ENCODE measurements at regions not wholly inside any gene's neighbourhood (a gene's known extent, or its start where the extent isn't known, plus 50 kb on each side); places are given as distances from the start of the nearest gene placed in this dataset.
"Not testable (repeated sequence)": the region's sequence is repeated elsewhere in the genome, so short reads cannot be mapped to it uniquely, and the experiment has no call there.

DNA sequence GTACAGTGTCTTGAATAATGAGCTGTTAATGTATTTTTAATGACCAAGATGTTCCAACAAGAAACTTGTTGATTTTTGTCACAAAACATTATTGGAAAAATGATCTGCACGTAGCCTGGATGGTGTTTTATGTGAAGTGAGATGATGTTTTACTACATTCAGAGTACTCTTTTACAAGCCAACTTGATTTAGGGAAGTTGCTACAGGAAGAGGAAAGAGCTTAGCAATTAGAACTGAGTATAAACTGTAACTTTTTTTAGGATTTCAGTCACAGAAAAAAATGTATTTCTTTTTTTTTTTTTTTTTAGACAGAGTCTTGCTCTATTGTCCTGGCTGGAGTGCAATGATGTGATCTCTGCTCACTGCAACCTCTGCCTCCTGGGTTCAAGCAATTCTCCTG, 113.6 kb upstream of the ADRA1B start:
- no peak for DNase-seq (ENCODE audit: low spot score)
- H3K27ac ChIP-seq: no peak overlapping the region
- 19% methylated on average over 1 of the region's 1 CpG for WGBS
- intact Hi-C loops (cut with DNase I): no loop called here
- no peaks in the 10 kb centered on the region for H3K9me3 ChIP-seq
- no peaks in the 10 kb centered on the region for H3K4me1 ChIP-seq (replicated peaks)
- H3K27me3 ChIP-seq (replicated peaks; ENCODE audit: insufficient read depth): no peaks in the 10 kb centered on the region
- TF ChIP-seq, protein P1, sequence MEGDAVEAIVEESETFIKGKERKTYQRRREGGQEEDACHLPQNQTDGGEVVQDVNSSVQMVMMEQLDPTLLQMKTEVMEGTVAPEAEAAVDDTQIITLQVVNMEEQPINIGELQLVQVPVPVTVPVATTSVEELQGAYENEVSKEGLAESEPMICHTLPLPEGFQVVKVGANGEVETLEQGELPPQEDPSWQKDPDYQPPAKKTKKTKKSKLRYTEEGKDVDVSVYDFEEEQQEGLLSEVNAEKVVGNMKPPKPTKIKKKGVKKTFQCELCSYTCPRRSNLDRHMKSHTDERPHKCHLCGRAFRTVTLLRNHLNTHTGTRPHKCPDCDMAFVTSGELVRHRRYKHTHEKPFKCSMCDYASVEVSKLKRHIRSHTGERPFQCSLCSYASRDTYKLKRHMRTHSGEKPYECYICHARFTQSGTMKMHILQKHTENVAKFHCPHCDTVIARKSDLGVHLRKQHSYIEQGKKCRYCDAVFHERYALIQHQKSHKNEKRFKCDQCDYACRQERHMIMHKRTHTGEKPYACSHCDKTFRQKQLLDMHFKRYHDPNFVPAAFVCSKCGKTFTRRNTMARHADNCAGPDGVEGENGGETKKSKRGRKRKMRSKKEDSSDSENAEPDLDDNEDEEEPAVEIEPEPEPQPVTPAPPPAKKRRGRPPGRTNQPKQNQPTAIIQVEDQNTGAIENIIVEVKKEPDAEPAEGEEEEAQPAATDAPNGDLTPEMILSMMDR (IDR thresholded peaks at IDR 0.05): no peak
- TF ChIP-seq POLR2AphosphoS5 (IDR thresholded peaks at IDR 0.05) (no peak), POLR2A (IDR thresholded peaks at IDR 0.05) (no peak)
- no peaks in the 10 kb centered on the region for H3K36me3 ChIP-seq
- H3K4me3 ChIP-seq: no peak overlapping the region

DNA sequence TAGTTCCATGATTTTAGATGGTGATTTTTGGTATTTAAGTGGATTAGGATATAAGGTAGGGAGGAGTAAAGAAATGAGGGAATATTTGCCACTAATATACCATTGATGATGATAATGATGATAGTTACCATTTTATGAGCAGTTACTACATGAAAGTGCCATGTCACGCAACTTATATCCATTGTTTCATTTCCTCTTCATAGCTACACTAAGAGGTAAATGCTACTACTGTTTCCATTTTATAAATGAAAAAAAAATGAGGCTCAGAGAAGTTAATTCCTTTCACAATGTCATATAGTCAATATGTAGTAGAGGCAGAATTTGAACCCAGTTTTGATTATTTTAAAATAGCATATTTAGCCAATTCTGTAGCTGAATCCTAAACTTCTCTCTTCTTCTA, 112.2 kb upstream of the ADRA1B start:
- no peaks in the 10 kb centered on the region for H3K9me3 ChIP-seq
- intact Hi-C loops (cut with DNase I): no loop called here
- WGBS: 95% methylated on average over 1 of the region's 1 CpG
- H3K4me1 ChIP-seq (replicated peaks): no peaks in the 10 kb centered on the region
- no peaks in the 10 kb centered on the region for H3K36me3 ChIP-seq
- H3K4me3 ChIP-seq: no peak overlapping the region
- DNase-seq (ENCODE audit: low spot score): no peak
- H3K27ac ChIP-seq: no peak overlapping the region
- TF ChIP-seq, protein P1 (IDR thresholded peaks at IDR 0.05): no peak
- TF ChIP-seq POLR2A (IDR thresholded peaks at IDR 0.05) (no peak), POLR2AphosphoS5 (IDR thresholded peaks at IDR 0.05) (no peak)
- no peaks in the 10 kb centered on the region for H3K27me3 ChIP-seq (replicated peaks; ENCODE audit: insufficient read depth)

DNA sequence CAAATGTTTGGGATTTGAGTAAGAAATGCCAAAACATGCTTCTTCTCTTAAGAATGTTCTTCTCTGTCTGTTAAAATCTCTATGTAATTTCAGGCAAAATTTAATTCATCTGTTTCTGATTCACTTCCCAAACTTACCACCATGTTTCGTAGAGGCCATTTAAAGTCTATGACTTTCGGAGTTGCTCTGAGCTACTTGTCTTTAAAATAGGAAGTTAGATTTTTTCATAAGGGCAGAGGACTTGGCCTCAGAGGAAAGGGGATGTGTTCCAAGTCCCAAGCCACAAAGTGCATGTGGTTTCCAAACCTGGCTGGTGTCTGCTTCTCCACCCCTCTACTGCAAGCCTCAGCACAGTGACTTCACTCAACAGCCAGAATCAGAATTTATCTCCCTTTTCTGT, 111.3 kb upstream of the ADRA1B start:
- Histone ChIP-seq H3K36me3 (no peaks in the 10 kb centered on the region), H3K9me3 (no peaks in the 10 kb centered on the region), H3K27ac (no peak overlapping the region), H3K4me3 (no peak overlapping the region), H3K4me1 (replicated peaks) (no peaks in the 10 kb centered on the region), H3K27me3 (replicated peaks; ENCODE audit: insufficient read depth) (no peaks in the 10 kb centered on the region)
- WGBS: 78% methylated on average over 2 of the region's 2 CpGs
- intact Hi-C loops (cut with DNase I): no loop called here
- DNase-seq (ENCODE audit: low spot score): no peak
- TF ChIP-seq, protein P1 (IDR thresholded peaks at IDR 0.05): no peak
- TF ChIP-seq POLR2AphosphoS5 (IDR thresholded peaks at IDR 0.05) (no peak), POLR2A (IDR thresholded peaks at IDR 0.05) (no peak)

DNA sequence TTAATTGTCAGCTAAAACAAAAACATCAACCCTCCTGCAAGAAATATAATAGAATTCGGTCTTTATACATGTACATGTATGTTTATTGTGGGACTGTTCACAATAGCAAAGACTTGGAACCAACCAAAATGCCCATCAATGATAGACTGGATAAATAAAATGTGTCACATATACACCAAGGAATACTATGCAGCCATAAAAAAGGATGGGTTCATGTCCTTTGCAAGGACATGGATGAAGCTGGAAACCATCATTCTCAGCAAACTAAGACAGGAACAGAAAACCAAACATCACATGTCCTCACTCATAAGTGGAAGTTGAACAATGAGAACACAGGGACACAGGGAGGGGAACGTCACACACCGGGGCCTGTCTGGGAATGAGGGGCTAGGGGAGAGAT, 109.1 kb upstream of the ADRA1B start:
- H3K4me3 ChIP-seq; DNase-seq (ENCODE audit: low spot score); H3K27ac ChIP-seq; H3K27me3 ChIP-seq (replicated peaks; ENCODE audit: insufficient read depth); H3K4me1 ChIP-seq (replicated peaks); H3K9me3 ChIP-seq; intact Hi-C loops (cut with DNase I); H3K36me3 ChIP-seq: not testable (repeated sequence)
- WGBS: 94% methylated on average over 3 of the region's 3 CpGs

DNA sequence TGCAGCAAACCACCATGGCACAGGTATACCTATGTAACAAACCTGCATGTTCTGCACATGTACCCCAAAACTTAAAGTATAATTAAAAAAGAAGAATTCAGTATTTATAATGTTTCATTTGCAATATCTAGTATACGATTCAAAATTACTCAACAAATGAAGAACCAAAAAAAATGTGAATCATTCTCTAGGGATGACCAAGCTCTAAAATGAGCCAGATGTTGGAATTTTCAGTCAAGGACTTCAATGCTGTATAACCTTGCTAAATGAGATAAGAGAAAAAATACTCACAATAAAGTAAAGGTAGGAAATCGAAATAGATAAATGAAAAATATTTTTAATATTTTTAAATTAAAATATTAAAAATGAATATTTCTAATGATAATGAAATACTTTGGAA, 108.7 kb upstream of the ADRA1B start:
- intact Hi-C loops (cut with DNase I): no loop called here
- Histone ChIP-seq H3K4me3 (no peak overlapping the region), H3K36me3 (no peaks in the 10 kb centered on the region), H3K9me3 (no peaks in the 10 kb centered on the region), H3K27ac (no peak overlapping the region), H3K4me1 (replicated peaks) (no peaks in the 10 kb centered on the region), H3K27me3 (replicated peaks; ENCODE audit: insufficient read depth) (no peaks in the 10 kb centered on the region)
- TF ChIP-seq POLR2A (IDR thresholded peaks at IDR 0.05): no peak
- TF ChIP-seq, protein P1 (IDR thresholded peaks at IDR 0.05): no peak
- no peak for TF ChIP-seq POLR2AphosphoS5 (IDR thresholded peaks at IDR 0.05)
- no peak for DNase-seq (ENCODE audit: low spot score)
- WGBS: 89% methylated on average over 2 of the region's 2 CpGs
